ENCODE measurements at regions not wholly inside any gene's neighbourhood (a gene's known extent, or its start where the extent isn't known, plus 50 kb on each side); places are given as distances from the start of the nearest gene placed in this dataset.

- no peaks in the 10 kb centered on the region for H3K23me2 ChIP-seq (ENCODE audit: insufficient read length, low read depth, low read length, poor library complexity, severe bottlenecking)
- no peak overlapping the region for H3K4ac ChIP-seq (ENCODE audit: low read depth, low read length)
- no peak overlapping the region for H3T11ph ChIP-seq (ENCODE audit: low read length)
- H3K4me3 Mint-ChIP-seq: no peak overlapping the region
- H3K36me3 Mint-ChIP-seq (ENCODE audit: insufficient read depth in 1 of 3, low read depth in 3 of 3): no peaks in the 10 kb centered on the region; a peak in 2 of 7 replicates
- H3K14ac ChIP-seq (ENCODE audit: insufficient read depth, low read length): no peak overlapping the region; the same call in 1 of the 2 replicates
- H3K79me1 ChIP-seq (ENCODE audit: insufficient read depth, low read depth, low read length, poor library complexity, severe bottlenecking): no peaks in the 10 kb centered on the region
- no peak overlapping the region; a peak in 1 of 7 replicates for H3K27ac Mint-ChIP-seq
- H3K4me1 ChIP-seq (ENCODE audit: insufficient read depth, low read length): no peaks in the 10 kb centered on the region; the same call in 1 of the 2 replicates
- peaks cover 85% of the 10 kb centered on the region for H3K27me3 Mint-ChIP-seq (ENCODE audit: low read depth)
- no peak overlapping the region for H3K23ac ChIP-seq (ENCODE audit: insufficient read length, low read depth, low read length)
- H2BK120ac ChIP-seq (ENCODE audit: low read depth, low read length, poor library complexity, severe bottlenecking): no peak overlapping the region
- no peak overlapping the region for H3K56ac ChIP-seq (ENCODE audit: insufficient read length, low read depth, low read length)
- no peak overlapping the region for H2BK20ac ChIP-seq (ENCODE audit: low read depth, low read length, poor library complexity, severe bottlenecking)
- H2AK5ac ChIP-seq (ENCODE audit: insufficient read length, low read length): no peak overlapping the region
- no peak overlapping the region for H2AFZ ChIP-seq (ENCODE audit: low read length)
- peaks cover 6% of the 10 kb centered on the region; the same call in 1 of the 2 replicates for H3K27me3 ChIP-seq (ENCODE audit: insufficient read depth, low read length)
- H2BK15ac ChIP-seq (ENCODE audit: low read depth, low read length): no peak overlapping the region
- WGBS (ENCODE audit: extremely low coverage, insufficient read length, low lambda C conversion rate): no CpG with 5 or more reads among the region's 12 CpGs
- no peak overlapping the region for H4K91ac ChIP-seq (ENCODE audit: insufficient read length, low read depth, low read length)
- no peak overlapping the region for H4K5ac ChIP-seq (ENCODE audit: insufficient read length, low read depth, low read length)
- no peak overlapping the region for H3K9ac ChIP-seq (ENCODE audit: extremely low read depth, insufficient read length, low read length)
- H3K27ac ChIP-seq (ENCODE audit: insufficient read length, low read depth, low read length): no peak overlapping the region
- no peak overlapping the region for H2BK12ac ChIP-seq (ENCODE audit: insufficient read length, low read depth, low read length)
- no peak for TF ChIP-seq CTCF (conservative IDR thresholded peaks at IDR 0.05)
- H4K8ac ChIP-seq (replicated peaks; ENCODE audit: insufficient read length, low read depth, low read length): no peak overlapping the region
- H4K20me1 ChIP-seq (ENCODE audit: control insufficient read depth, insufficient read depth, insufficient read length): no peaks in the 10 kb centered on the region
- peaks cover 0 to 4% of the 10 kb centered on the region in 2 experiments; a peak in 1 of 5 replicates for H3K9me3 Mint-ChIP-seq
- no peak overlapping the region for H3K4me2 ChIP-seq (ENCODE audit: insufficient read depth, insufficient read length, low read length)
- H2BK5ac ChIP-seq (ENCODE audit: insufficient read length, low read length): no peak overlapping the region
- no peaks in the 10 kb centered on the region for H3K79me2 ChIP-seq (ENCODE audit: insufficient read depth, low read length)
- H3K18ac ChIP-seq (ENCODE audit: insufficient read length, low read depth, low read length): no peak overlapping the region
- H3K4me1 Mint-ChIP-seq: peaks cover 19 to 21% of the 10 kb centered on the region in 2 experiments
- DNase-seq: no peak
- no peaks in the 10 kb centered on the region for H3K9me3 ChIP-seq (ENCODE audit: control insufficient read depth, low read depth, low read length)
These were observed 127.7 kb downstream of the DACT1 start for GRCh38 chr14:58765418-58765831.
